Keratinocyte (primary cell): ENCODE measurements at regions not wholly inside any gene's neighbourhood (a gene's known extent, or its start where the extent isn't known, plus 50 kb on each side); places are given as distances from the start of the nearest gene placed in this dataset.

ENCODE experiments used
- CTCF ChIP-seq, 3 experiments: IDR thresholded peaks in 1 of 3; conservative IDR thresholded peaks in 1 of 3; optimal IDR thresholded peaks in 1 of 3; 2 replicates in 2 of 3; 3 replicates in 1 of 3; pipeline versions ENCODE3 to v1.5.1; 2011; ENCODE audit warnings: low read length in 3 of 3, mild to moderate bottlenecking in 3 of 3, moderate library complexity in 2 of 3, control low read depth in 1 of 3, inconsistent platforms in 1 of 3; ENCODE audit not compliant: insufficient read depth in 2 of 3; ENCODE audit errors: extremely low read depth in 1 of 3
- EZH2 ChIP-seq: IDR thresholded peaks from one replicate; pipeline ENCODE4 v1.6.1; 2012; ENCODE audit warnings: inconsistent platforms, mild to moderate bottlenecking, low read length, moderate library complexity

DNA sequence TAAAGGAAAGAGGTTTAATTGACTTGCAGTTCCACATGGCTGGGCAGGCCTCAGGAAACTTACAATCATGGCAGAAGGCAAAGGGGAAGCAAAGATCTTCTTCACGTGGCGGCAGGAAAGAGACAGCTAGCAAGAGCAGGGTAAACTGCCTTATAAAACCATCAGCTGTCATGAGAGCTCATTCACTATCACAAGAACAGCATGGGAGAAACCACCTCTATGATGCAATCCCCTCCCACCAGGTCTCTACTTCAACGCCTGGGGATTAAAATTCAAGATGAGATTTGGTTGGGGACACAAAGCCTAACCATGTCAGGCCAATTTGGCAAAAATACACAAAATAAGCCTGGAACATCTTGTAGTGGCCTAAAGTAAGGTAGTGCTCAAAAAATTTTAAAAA lies 152.6 kb downstream of the COL6A3 start:
- no peak for TF ChIP-seq CTCF (optimal IDR thresholded peaks at IDR 0.05 in 1 of 3, IDR thresholded peaks at IDR 0.05 in 1 of 3, conservative IDR thresholded peaks at IDR 0.05 in 1 of 3; ENCODE audit: extremely low read depth in 1 of 3, insufficient read depth in 2 of 3, low read length in 3 of 3)
- TF ChIP-seq EZH2: no peak
